RWPE2 (cell line): ENCODE measurements at regions not wholly inside any gene's neighbourhood (a gene's known extent, or its start where the extent isn't known, plus 50 kb on each side); places are given as distances from the start of the nearest gene placed in this dataset.
"Not testable (repeated sequence)": the region's sequence is repeated elsewhere in the genome, so short reads cannot be mapped to it uniquely, and the experiment has no call there.

Source experiments
- ATAC-seq: fragments of 200-7000 bp; cut with Tn5 transposase; 3 replicates; pipeline ENCODE4 v1.9.1; 2021; ENCODE audit warnings: low read depth
- DNase-seq: peaks from one replicate; pipeline ENCODE4 v3.0.0-alpha.2; 2020; ENCODE audit warnings: low spot score
- H3K27ac ChIP-seq: fragments of 450-650 bp; 2 replicates; pipeline ENCODE4 v1.5.1; 2017; ENCODE audit warnings: mild to moderate bottlenecking; ENCODE audit not compliant: poor library complexity, severe bottlenecking
- H3K27me3 ChIP-seq: fragments of 250-450 bp; sonication (Bioruptor Pico); 2 replicates; pipeline ENCODE4 v1.5.1; 2021; ENCODE audit warnings: mild to moderate bottlenecking, moderate library complexity; ENCODE audit not compliant: insufficient read depth, poor library complexity, severe bottlenecking
- H3K36me3 ChIP-seq: fragments of 250-450 bp; sonication (Bioruptor Pico); 2 replicates; pipeline ENCODE4 v1.5.1; 2020; ENCODE audit warnings: low read depth, mild to moderate bottlenecking, moderate library complexity
- H3K4me1 ChIP-seq: fragments of 250-450 bp; sonication (Bioruptor Pico); 2 replicates; pipeline ENCODE4 v1.5.1; 2021; ENCODE audit warnings: mild to moderate bottlenecking, moderate library complexity; ENCODE audit not compliant: insufficient read depth, poor library complexity, severe bottlenecking
- H3K4me3 ChIP-seq: fragments of 250-450 bp; sonication (Bioruptor Pico); 2 replicates; pipeline ENCODE4 v1.5.1; 2021; ENCODE audit warnings: mild to moderate bottlenecking, moderate library complexity; ENCODE audit not compliant: severe bottlenecking
- H3K9me3 ChIP-seq: fragments of 250-450 bp; sonication (Bioruptor Pico); 2 replicates; pipeline ENCODE4 v1.5.1; 2021; ENCODE audit warnings: mild to moderate bottlenecking, moderate library complexity; ENCODE audit not compliant: severe bottlenecking
- TF ChIP-seq, protein P1 (sequence below): fragments of 450-650 bp; IDR thresholded peaks from one replicate; pipeline ENCODE4 v1.5.1; 2017; ENCODE audit warnings: mild to moderate bottlenecking, moderate library complexity; ENCODE audit not compliant: poor library complexity, severe bottlenecking

DNA sequence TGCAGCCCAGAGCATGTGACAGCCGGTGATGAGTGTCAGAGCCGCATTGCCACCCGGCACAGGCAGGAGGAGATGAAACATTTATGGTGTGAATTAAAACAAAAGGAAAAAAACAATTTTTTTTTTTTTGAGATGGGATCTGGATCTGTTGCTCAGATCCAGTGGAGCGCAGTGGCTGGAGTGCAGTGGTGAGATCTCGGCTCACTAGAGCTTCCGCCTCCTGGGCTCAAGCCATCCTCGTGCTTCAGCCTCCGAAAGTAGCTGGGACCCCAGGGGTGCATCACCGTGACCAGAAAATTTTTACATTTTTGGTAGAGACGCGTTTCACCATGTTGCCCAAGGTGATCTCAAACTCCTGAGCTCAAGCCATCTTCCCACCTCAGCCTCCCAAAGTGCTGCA is 182.1 kb upstream of the SALL3 start:
- no peak overlapping the region for H3K4me3 ChIP-seq
- no peak overlapping the region for H3K27ac ChIP-seq
- ATAC-seq (no peak), DNase-seq (no peak)
- no peaks in the 10 kb centered on the region for H3K9me3 ChIP-seq
- no peaks in the 10 kb centered on the region for H3K27me3 ChIP-seq
- TF ChIP-seq, protein P1, sequence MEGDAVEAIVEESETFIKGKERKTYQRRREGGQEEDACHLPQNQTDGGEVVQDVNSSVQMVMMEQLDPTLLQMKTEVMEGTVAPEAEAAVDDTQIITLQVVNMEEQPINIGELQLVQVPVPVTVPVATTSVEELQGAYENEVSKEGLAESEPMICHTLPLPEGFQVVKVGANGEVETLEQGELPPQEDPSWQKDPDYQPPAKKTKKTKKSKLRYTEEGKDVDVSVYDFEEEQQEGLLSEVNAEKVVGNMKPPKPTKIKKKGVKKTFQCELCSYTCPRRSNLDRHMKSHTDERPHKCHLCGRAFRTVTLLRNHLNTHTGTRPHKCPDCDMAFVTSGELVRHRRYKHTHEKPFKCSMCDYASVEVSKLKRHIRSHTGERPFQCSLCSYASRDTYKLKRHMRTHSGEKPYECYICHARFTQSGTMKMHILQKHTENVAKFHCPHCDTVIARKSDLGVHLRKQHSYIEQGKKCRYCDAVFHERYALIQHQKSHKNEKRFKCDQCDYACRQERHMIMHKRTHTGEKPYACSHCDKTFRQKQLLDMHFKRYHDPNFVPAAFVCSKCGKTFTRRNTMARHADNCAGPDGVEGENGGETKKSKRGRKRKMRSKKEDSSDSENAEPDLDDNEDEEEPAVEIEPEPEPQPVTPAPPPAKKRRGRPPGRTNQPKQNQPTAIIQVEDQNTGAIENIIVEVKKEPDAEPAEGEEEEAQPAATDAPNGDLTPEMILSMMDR, result no peak
- no peaks in the 10 kb centered on the region for H3K36me3 ChIP-seq
- H3K4me1 ChIP-seq, result no peaks in the 10 kb centered on the region

DNA sequence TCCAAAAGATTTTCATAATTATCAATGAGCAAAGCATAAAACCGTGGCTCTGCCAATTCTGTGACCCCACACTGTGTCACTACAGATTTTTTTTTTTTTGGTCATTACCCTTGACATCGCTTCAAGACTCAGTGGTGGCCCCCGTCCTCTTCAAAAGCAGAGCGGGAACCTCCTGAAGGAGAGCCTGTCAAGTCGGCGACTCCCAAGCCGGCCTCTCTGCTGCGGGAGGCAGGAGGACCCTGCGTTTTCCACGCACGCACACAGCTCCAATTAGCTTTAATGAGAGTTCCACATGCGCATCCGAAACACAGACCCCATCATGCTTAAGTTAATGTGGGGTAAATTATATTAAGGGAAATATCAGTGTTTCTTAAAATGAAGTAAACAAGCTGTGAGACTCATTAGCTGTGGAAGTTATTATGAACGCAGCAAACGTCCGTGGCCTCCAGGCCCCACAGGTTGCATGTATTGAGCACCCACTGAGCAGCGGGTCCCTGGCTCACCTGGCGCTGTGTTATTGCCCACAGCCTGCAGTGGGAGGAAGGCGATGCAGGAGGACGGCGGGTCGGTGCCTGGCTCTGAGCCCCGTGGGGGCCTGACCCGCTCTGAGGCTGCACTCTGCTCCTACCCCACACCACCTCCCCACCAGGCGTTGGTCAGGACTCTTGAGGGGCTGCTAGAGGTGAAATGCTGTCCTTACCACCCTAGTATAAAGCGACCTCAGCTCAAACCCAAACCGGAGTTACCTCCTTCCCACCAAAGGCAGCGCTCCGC is 181.0 kb upstream of the SALL3 start:
- Histone ChIP-seq H3K27me3 (no peaks in the 10 kb centered on the region), H3K36me3 (no peaks in the 10 kb centered on the region), H3K4me3 (no peak overlapping the region), H3K4me1 (no peaks in the 10 kb centered on the region), H3K27ac (no peak overlapping the region), H3K9me3 (no peaks in the 10 kb centered on the region)
- ATAC-seq (no peak), DNase-seq (no peak)
- TF ChIP-seq, protein P1, result no peak

DNA sequence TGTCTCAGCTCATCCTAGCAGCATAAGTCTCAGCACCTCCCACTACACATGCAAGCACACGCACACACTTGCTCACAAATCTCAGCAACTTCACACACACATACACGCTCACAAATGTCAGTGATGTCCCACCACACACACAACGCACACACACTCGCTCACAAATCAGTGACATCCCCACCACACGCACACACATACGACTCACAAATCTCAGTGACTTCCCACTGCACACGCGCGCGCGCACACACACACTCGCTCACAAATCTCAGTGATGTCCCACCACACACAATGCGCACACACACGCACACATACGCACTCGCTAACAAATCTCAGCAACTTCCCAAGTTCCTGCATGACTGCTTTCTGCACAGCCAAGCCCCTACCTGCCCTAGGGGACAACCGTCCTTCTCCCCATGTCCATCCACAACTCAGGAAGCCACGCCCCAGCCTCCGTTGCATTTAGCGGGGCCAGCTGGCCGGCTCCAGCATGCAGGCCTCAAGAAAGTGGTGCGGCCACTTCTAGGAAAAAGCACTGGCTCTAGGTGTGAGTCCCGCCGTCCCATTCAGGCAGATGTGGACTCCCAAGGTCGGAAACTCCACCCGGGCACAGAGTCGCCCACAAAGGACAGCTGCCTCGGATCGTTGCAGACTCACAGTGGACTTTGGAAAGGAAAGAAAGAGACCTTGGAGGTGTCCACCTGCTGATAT is 180.1 kb upstream of the SALL3 start:
- H3K4me3 ChIP-seq, result no peak overlapping the region
- ATAC-seq (no peak), DNase-seq (no peak)
- no peaks in the 10 kb centered on the region for H3K4me1 ChIP-seq
- H3K27me3 ChIP-seq, result no peaks in the 10 kb centered on the region
- H3K27ac ChIP-seq, result no peak overlapping the region
- TF ChIP-seq, protein P1, result no peak
- H3K36me3 ChIP-seq, result no peaks in the 10 kb centered on the region
- H3K9me3 ChIP-seq, result no peaks in the 10 kb centered on the region

DNA sequence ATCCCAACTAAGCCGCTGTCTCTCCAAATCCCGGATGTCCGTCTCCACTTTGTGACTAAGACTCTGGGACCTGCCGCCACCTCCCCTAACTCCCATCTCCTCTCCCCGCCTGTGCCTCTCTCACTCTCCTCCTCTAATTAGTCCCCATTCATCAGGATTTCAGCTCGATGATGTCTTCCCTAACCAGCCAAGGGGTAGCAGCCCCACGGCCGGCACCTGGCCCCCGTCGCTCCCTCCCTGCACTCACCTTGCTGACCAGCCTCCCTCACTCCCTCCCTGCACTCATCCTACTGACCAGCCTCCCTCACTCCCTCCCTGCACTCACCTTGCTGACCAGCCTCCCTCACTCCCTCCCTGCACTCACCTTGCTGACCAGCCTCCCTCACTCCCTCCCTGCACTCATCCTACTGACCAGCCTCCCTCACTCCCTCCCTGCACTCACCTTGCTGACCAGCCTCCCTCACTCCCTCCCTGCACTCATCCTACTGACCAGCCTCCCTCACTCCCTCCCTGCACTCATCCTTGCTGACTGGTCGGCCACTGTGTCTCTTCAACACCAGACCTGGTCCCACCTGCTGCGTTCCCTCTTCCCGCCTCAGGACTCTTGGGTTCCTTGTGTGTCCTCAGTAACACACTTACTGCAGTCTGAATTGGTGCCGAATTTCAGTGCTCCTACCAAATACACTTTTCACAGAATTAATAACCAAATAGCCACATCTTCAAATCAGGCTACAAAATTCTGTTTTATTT is 179.3 kb upstream of the SALL3 start:
- not testable (repeated sequence) for H3K27ac ChIP-seq, H3K36me3 ChIP-seq, ATAC-seq, DNase-seq, H3K4me3 ChIP-seq, H3K27me3 ChIP-seq, H3K4me1 ChIP-seq, H3K9me3 ChIP-seq

DNA sequence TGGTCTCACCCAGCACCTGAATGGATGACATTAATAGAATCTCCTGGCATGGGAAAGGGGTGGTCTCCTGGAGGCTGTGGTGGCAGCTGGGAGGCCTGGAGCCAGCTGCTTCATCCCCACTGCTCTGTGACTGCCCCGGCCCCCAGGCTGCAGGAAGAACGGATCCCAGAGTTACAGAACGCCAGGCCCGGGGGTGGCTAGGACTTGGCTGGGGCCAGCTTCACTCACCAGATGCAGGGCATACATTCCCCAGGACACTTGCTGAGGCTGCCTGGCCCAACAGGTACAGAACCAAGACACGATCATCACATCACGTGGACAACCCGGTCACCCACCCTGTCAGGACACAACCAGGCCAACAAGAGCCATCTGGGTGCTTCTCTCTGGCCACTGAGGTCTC is 178.6 kb upstream of the SALL3 start:
- no peak for ATAC-seq
- TF ChIP-seq, protein P1, result no peak
- H3K4me1 ChIP-seq, result no peaks in the 10 kb centered on the region
- no peaks in the 10 kb centered on the region for H3K27me3 ChIP-seq
- no peak for DNase-seq
- H3K36me3 ChIP-seq, result no peaks in the 10 kb centered on the region
- no peak overlapping the region for H3K27ac ChIP-seq
- H3K4me3 ChIP-seq, result no peak overlapping the region
- H3K9me3 ChIP-seq, result no peaks in the 10 kb centered on the region
